ENCODE measurements at regions not wholly inside any gene's neighbourhood (a gene's known extent, or its start where the extent isn't known, plus 50 kb on each side); places are given as distances from the start of the nearest gene placed in this dataset.
"Not testable (repeated sequence)": the region's sequence is repeated elsewhere in the genome, so short reads cannot be mapped to it uniquely, and the experiment has no call there.

DNA sequence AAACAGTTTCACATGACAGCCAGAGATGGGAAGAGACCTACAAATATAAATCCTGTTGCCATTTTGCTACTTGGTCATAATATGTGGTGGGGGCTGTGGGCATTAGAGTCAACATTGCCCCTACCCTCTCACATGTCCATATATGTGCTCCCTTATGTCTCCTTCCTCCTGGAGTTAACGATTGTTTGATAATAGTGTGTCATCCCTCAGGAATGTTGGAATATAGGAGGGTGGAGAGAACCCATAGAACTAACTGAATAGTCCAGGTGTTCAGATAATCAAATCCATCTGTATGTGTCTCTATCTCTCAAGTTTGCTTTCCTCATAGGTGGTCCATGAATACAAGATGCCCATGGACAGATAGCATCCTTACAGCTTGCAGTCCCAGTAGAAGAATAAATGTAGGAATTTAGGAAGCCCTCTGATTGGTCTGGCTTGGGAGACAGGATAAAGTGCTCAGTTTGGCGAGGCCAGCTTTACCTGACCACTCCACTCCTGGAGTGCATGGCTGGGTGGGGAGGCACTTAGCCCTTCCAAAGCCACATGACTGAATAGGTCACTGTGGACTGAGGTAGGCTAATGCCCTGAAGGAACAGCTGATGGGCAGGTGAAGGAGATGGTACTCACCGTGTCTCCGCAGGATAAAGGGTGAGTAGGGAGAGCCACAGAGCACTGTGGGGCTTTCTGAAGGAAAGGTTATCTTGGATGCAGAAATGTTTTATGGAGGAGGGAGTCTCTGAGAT lies 166.9 kb downstream of the CDCA7 start:
- Mint-ChIP-seq H3K36me3 (ENCODE audit: low read depth) (no peaks in the 10 kb centered on the region), H3K27ac (no peak overlapping the region), H3K4me3 (no peak overlapping the region), H3K27me3 (peaks cover 12% of the 10 kb centered on the region), H3K4me1 (no peaks in the 10 kb centered on the region), H3K9me3 (ENCODE audit: low read depth) (peaks cover 6% of the 10 kb centered on the region)
- DNase-seq = no peak
- ChIA-PET CTCF (no interaction called here), POLR2A (no interaction called here)
- intact Hi-C loops (cut with DNase I, micrococcal nuclease) = no loop called here
- ATAC-seq = no peak

GRCh38 chr2:173523497-173523896 lies 168.8 kb downstream of the CDCA7 start:
- DNase-seq = no peak
- Mint-ChIP-seq H3K4me1 (no peaks in the 10 kb centered on the region), H3K9me3 (ENCODE audit: low read depth) (no peaks in the 10 kb centered on the region), H3K27ac (no peak overlapping the region), H3K27me3 (peaks cover 12% of the 10 kb centered on the region), H3K36me3 (ENCODE audit: low read depth) (no peaks in the 10 kb centered on the region), H3K4me3 (no peak overlapping the region)
- POLR2A ChIA-PET = no interaction called here
- CTCF ChIA-PET = no interaction called here
- intact Hi-C loops (cut with DNase I, micrococcal nuclease) = no loop called here
- no peak for ATAC-seq

- ChIA-PET CTCF (no interaction called here), POLR2A (no interaction called here)
- DNase-seq = no peak
- no peak overlapping the region for H3K4me3 Mint-ChIP-seq
- ATAC-seq = no peak
- intact Hi-C loops (cut with DNase I, micrococcal nuclease) = no loop called here
- no peak overlapping the region for H3K27ac Mint-ChIP-seq
- H3K9me3 Mint-ChIP-seq (ENCODE audit: low read depth) = no peaks in the 10 kb centered on the region
- peaks cover 12% of the 10 kb centered on the region for H3K27me3 Mint-ChIP-seq
- H3K36me3 Mint-ChIP-seq (ENCODE audit: low read depth) = no peaks in the 10 kb centered on the region
- H3K4me1 Mint-ChIP-seq = no peaks in the 10 kb centered on the region
These were observed 169.7 kb downstream of the CDCA7 start for GRCh38 chr2:173524256-173524955.

GRCh38 chr2:173532732-173533531 lies 178.3 kb downstream of the CDCA7 start:
- H3K4me1 Mint-ChIP-seq; H3K27ac Mint-ChIP-seq; H3K9me3 Mint-ChIP-seq (ENCODE audit: low read depth); H3K36me3 Mint-ChIP-seq (ENCODE audit: low read depth); intact Hi-C loops (cut with DNase I, micrococcal nuclease); ATAC-seq; CTCF ChIA-PET; POLR2A ChIA-PET; H3K4me3 Mint-ChIP-seq; DNase-seq: not testable (repeated sequence)
- H3K27me3 Mint-ChIP-seq = peaks cover 14% of the 10 kb centered on the region

GRCh38 chr2:173537694-173538093 lies 183.0 kb downstream of the CDCA7 start:
- Mint-ChIP-seq H3K27ac (no peak overlapping the region), H3K4me3 (no peak overlapping the region), H3K4me1 (no peaks in the 10 kb centered on the region), H3K9me3 (ENCODE audit: low read depth) (no peaks in the 10 kb centered on the region), H3K27me3 (peaks cover 16% of the 10 kb centered on the region), H3K36me3 (ENCODE audit: low read depth) (no peaks in the 10 kb centered on the region)
- ChIA-PET POLR2A (no interaction called here), CTCF (interaction anchor here (1.0 kb wide), 1 partner anchor 510 kb away, joined by 5 read pairs; no protein-coding TSS in a partner anchor)
- intact Hi-C loops (cut with DNase I, micrococcal nuclease) = no loop called here
- DNase-seq (no peak), ATAC-seq (no peak)

GRCh38 chr2:173539615-173540014 lies 184.9 kb downstream of the CDCA7 start:
- Mint-ChIP-seq H3K36me3 (ENCODE audit: low read depth) (no peaks in the 10 kb centered on the region), H3K4me1 (no peaks in the 10 kb centered on the region), H3K27ac (no peak overlapping the region), H3K27me3 (peaks cover 12% of the 10 kb centered on the region), H3K4me3 (no peak overlapping the region), H3K9me3 (ENCODE audit: low read depth) (no peaks in the 10 kb centered on the region)
- ChIA-PET POLR2A (no interaction called here), CTCF (interaction anchor here (0.7 kb wide), 1 partner anchor 338 kb away, joined by 3 read pairs; no protein-coding TSS in a partner anchor)
- ATAC-seq (no peak), DNase-seq (no peak)
- intact Hi-C loops (cut with DNase I, micrococcal nuclease) = no loop called here

DNA sequence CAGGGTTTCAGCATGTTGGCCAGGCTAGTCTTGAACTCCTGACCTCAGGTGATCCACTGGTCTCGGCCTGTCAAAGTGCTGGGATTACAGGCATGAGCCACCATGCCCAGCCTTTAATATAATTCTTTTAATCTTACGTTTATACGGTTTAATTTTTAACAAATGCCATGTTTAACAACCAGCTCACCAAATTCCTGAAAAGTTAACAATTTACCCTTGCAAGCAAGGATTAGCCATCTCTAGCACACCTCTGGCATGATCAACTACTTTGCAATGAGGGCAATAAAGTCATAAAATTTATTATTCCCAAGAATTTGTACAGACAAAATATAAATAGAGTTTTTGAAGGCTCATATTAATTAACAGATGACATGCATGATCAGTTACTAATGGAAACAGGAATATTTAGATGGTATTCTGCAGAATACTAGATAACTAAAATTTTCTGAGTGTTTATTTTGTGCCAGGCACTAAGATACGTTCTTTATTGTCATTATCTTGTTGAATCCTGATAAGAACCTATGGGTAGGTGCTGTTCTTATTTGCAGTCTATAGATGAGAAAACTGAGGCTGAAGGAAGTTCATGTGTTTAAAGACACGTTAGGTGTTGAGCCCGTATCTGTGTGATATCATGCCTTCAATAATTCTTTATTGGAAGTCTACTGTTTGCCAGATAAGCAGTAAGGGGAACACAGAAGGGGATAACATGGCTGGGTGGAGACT lies 190.1 kb downstream of the CDCA7 start:
- ChIA-PET CTCF (no interaction called here), POLR2A (no interaction called here)
- Mint-ChIP-seq H3K27me3 (peaks cover 21% of the 10 kb centered on the region), H3K4me1 (no peaks in the 10 kb centered on the region), H3K9me3 (ENCODE audit: low read depth) (no peaks in the 10 kb centered on the region), H3K27ac (no peak overlapping the region), H3K4me3 (no peak overlapping the region), H3K36me3 (ENCODE audit: low read depth) (no peaks in the 10 kb centered on the region)
- intact Hi-C loops (cut with DNase I, micrococcal nuclease) = no loop called here
- DNase-seq = no peak
- no peak for ATAC-seq

- Mint-ChIP-seq H3K27ac (no peak overlapping the region), H3K36me3 (ENCODE audit: low read depth) (no peaks in the 10 kb centered on the region), H3K27me3 (peaks cover 19% of the 10 kb centered on the region), H3K4me3 (no peak overlapping the region), H3K9me3 (ENCODE audit: low read depth) (no peaks in the 10 kb centered on the region), H3K4me1 (no peaks in the 10 kb centered on the region)
- intact Hi-C loops (cut with DNase I, micrococcal nuclease) = no loop called here
- POLR2A ChIA-PET = no interaction called here
- CTCF ChIA-PET = no interaction called here
- ATAC-seq = no peak
- DNase-seq = no peak
These were observed 190.7 kb downstream of the CDCA7 start for GRCh38 chr2:173545364-173545763.

GRCh38 chr2:173547499-173547898 lies 192.8 kb downstream of the CDCA7 start:
- no peak overlapping the region for H3K27ac Mint-ChIP-seq
- peaks cover 25% of the 10 kb centered on the region for H3K27me3 Mint-ChIP-seq
- CTCF ChIA-PET = interaction anchor here (0.6 to 1.0 kb wide), 2 partner anchors 38 to 331 kb away, joined by 3 to 4 read pairs; no protein-coding TSS in a partner anchor
- no peaks in the 10 kb centered on the region for H3K36me3 Mint-ChIP-seq (ENCODE audit: low read depth)
- intact Hi-C loops (cut with DNase I, micrococcal nuclease) = no loop called here
- H3K4me3 Mint-ChIP-seq = no peak overlapping the region
- no peaks in the 10 kb centered on the region for H3K9me3 Mint-ChIP-seq (ENCODE audit: low read depth)
- DNase-seq (no peak), ATAC-seq (no peak)
- no peaks in the 10 kb centered on the region for H3K4me1 Mint-ChIP-seq
- POLR2A ChIA-PET = no interaction called here

DNA sequence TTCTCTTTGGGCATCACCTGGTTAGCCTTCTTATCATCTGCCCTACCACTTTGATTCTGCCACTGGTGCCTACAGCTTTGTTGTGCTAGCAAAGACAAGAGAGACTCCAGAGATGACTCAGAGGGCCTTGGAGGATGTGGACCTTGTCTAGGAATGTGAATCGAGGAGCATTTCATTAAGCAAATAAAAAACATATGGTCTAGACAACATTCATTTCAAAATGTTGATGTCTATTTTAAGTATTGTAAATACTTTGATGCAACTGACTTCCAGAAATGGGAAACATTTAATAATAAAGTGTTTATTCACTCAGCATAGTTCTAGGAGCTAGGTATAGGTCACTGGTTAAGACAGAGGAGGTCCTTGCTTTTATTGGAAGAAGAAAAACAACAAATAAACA lies 195.5 kb downstream of the CDCA7 start:
- ChIA-PET CTCF (no interaction called here), POLR2A (no interaction called here)
- Mint-ChIP-seq H3K36me3 (ENCODE audit: low read depth) (no peaks in the 10 kb centered on the region), H3K4me1 (no peaks in the 10 kb centered on the region), H3K27me3 (peaks cover 21% of the 10 kb centered on the region), H3K9me3 (ENCODE audit: low read depth) (no peaks in the 10 kb centered on the region), H3K4me3 (no peak overlapping the region), H3K27ac (no peak overlapping the region)
- intact Hi-C loops (cut with DNase I, micrococcal nuclease) = no loop called here
- no peak for ATAC-seq
- no peak for DNase-seq

DNA sequence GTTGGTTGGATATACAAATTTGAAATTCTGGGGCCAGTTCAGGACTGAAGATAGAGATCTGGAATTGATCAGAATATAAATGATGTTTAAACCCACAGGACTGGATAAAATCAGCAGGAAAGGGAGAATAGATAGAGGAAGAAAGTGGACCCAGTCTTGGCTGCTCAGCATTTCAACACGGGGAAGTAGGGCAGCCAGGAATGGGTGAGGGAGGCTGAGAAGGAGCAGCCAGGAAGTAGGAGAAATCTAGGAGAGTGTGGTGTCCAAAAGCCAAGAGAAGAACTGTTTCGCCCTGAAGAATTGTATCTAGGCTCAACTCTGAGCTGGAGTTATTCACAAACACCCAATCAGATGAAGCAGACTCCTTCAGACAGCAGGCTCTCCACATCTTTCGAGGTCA lies 197.9 kb downstream of the CDCA7 start:
- intact Hi-C loops (cut with DNase I, micrococcal nuclease) = no loop called here
- H3K36me3 Mint-ChIP-seq (ENCODE audit: low read depth) = no peaks in the 10 kb centered on the region
- H3K4me3 Mint-ChIP-seq = no peak overlapping the region
- no peak overlapping the region for H3K27ac Mint-ChIP-seq
- no peaks in the 10 kb centered on the region for H3K4me1 Mint-ChIP-seq
- DNase-seq (no peak), ATAC-seq (no peak)
- CTCF ChIA-PET = no interaction called here
- peaks cover 22% of the 10 kb centered on the region for H3K27me3 Mint-ChIP-seq
- H3K9me3 Mint-ChIP-seq (ENCODE audit: low read depth) = no peaks in the 10 kb centered on the region
- POLR2A ChIA-PET = no interaction called here

Measured in activated CD4-positive, alpha-beta T cell treated with anti-CD3 and anti-CD28 coated beads for 36 hours (primary cell).